GM12878 (cell line): ENCODE measurements at regions not wholly inside any gene's neighbourhood (a gene's known extent, or its start where the extent isn't known, plus 50 kb on each side); places are given as distances from the start of the nearest gene placed in this dataset.

Experiments
- BCLAF1 ChIP-seq: fragments of 450-650 bp; IDR thresholded peaks from 2 replicates; pipeline ENCODE4 v1.6.1; 2017; ENCODE audit warnings: antibody characterized with exemption, mild to moderate bottlenecking, moderate library complexity
- GABPA ChIP-seq: IDR thresholded peaks from 2 replicates; pipeline ENCODE4 v1.6.1; 2014; ENCODE audit warnings: antibody characterized with exemption, low read depth, mild to moderate bottlenecking, inconsistent platforms
- IRF3 ChIP-seq: fragments of 450-650 bp; IDR thresholded peaks from 2 replicates; pipeline ENCODE4 v1.6.1; 2014; ENCODE audit warnings: mild to moderate bottlenecking
- MLLT1 ChIP-seq: fragments of 450-650 bp; IDR thresholded peaks from 2 replicates; pipeline ENCODE4 v1.6.1; 2016; ENCODE audit warnings: mild to moderate bottlenecking
- MXI1 ChIP-seq: fragments of 150-350 bp; IDR thresholded peaks from 2 replicates; pipeline ENCODE4 v1.6.1; 2011; ENCODE audit warnings: low read depth, mild to moderate bottlenecking, inconsistent platforms, low read length, improper control_type of control experiment
- NFIC ChIP-seq: IDR thresholded peaks from 2 replicates; pipeline ENCODE4 v1.6.1; 2012; ENCODE audit warnings: low read depth, mild to moderate bottlenecking, inconsistent platforms, low read length, moderate library complexity
- NRF1 ChIP-seq: conservative IDR thresholded peaks from 2 replicates; pipeline ENCODE4 v1.6.1; 2011; ENCODE audit warnings: mild to moderate bottlenecking, low read depth, low read length, improper control_type of control experiment
- PAX8 ChIP-seq: fragments of 450-650 bp; IDR thresholded peaks from 2 replicates; pipeline ENCODE4 v1.6.1; 2017; ENCODE audit warnings: mild to moderate bottlenecking, moderate library complexity
- REST ChIP-seq: IDR thresholded peaks from 2 replicates; pipeline ENCODE4 v1.6.1; 2012; ENCODE audit warnings: mild to moderate bottlenecking, low read depth, low read length

- no peak for TF ChIP-seq BCLAF1
- TF ChIP-seq MXI1: no peak
- TF ChIP-seq MLLT1: no peak
- no peak for TF ChIP-seq NRF1
- TF ChIP-seq PAX8: no peak
- no peak for TF ChIP-seq GABPA
- TF ChIP-seq IRF3: no peak
- TF ChIP-seq REST: no peak
- no peak for TF ChIP-seq NFIC
Observed at GRCh38 chr10:108252771-108253170, 1088.3 kb upstream of the SORCS1 start (continued).
